ENCODE measurements at regions not wholly inside any gene's neighbourhood (a gene's known extent, or its start where the extent isn't known, plus 50 kb on each side); places are given as distances from the start of the nearest gene placed in this dataset.
"Not testable (repeated sequence)": the region's sequence is repeated elsewhere in the genome, so short reads cannot be mapped to it uniquely, and the experiment has no call there.

DNA sequence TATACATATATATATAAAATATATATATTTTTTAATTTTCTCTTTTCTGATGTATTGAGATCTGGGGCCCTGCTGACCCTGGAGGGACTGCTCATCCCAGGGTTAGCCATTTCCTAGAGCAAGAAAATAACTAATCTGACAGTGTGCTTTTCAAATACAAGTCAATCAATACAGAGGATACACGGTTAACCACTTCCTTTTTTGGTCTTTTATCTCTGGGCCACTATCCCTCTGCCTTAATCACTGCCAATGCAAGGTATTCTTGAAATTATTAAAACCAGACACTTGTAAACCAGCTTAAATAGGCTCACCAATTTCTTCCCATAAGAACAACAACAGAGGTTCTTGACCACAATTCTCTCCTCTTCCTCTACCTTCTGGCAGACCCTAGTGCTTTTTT is 133.6 kb downstream of the SPIN4 start:
- TF ChIP-seq, protein P1, sequence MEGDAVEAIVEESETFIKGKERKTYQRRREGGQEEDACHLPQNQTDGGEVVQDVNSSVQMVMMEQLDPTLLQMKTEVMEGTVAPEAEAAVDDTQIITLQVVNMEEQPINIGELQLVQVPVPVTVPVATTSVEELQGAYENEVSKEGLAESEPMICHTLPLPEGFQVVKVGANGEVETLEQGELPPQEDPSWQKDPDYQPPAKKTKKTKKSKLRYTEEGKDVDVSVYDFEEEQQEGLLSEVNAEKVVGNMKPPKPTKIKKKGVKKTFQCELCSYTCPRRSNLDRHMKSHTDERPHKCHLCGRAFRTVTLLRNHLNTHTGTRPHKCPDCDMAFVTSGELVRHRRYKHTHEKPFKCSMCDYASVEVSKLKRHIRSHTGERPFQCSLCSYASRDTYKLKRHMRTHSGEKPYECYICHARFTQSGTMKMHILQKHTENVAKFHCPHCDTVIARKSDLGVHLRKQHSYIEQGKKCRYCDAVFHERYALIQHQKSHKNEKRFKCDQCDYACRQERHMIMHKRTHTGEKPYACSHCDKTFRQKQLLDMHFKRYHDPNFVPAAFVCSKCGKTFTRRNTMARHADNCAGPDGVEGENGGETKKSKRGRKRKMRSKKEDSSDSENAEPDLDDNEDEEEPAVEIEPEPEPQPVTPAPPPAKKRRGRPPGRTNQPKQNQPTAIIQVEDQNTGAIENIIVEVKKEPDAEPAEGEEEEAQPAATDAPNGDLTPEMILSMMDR (conservative IDR thresholded peaks at IDR 0.05; ENCODE audit: low read depth, low read length): not testable (repeated sequence)
- TF ChIP-seq EZH2 (IDR thresholded peaks at IDR 0.05; ENCODE audit: borderline replicate concordance, low read depth, low read length, poor library complexity, severe bottlenecking): not testable (repeated sequence)
